GM23248 (cell line): ENCODE measurements at regions not wholly inside any gene's neighbourhood (a gene's known extent, or its start where the extent isn't known, plus 50 kb on each side); places are given as distances from the start of the nearest gene placed in this dataset.

Experiments
- EZH2 ChIP-seq: fragments of 200-600 bp; sonication (generic); IDR thresholded peaks from 2 replicates; pipeline ENCODE4 v1.6.1; 2018; ENCODE audit warnings: antibody characterized with exemption, mild to moderate bottlenecking; ENCODE audit not compliant: insufficient read depth, poor library complexity, severe bottlenecking
- EZH2phosphoT487 ChIP-seq: fragments of 200-600 bp; sonication (generic); IDR thresholded peaks from 2 replicates; pipeline ENCODE4 v1.6.1; 2018; ENCODE audit warnings: antibody characterized with exemption, moderate library complexity, mild to moderate bottlenecking, low read depth; ENCODE audit not compliant: insufficient read depth

DNA sequence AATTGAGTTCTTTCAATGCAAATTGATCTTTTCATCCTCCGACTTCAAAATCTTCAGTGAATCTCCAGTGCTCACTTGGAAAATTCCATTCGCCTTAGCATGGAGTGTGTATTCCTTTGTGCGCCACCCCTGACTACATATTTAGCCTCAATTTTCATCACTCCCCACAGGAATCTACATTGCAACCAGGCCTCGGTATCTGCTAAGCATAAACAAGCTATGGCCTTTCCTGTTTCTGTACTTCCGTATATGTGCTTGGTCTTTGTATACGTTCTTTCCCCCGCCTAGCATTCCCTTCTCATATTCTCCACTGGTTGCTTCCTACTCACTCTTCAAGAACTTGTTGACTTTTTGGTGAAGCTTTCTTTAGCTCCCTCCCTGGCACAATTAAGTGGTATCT, 470.8 kb downstream of the LMO4 start:
- TF ChIP-seq EZH2 (no peak), EZH2phosphoT487 (no peak)
